SU-DHL-6 (cell line): ENCODE measurements at regions not wholly inside any gene's neighbourhood (a gene's known extent, or its start where the extent isn't known, plus 50 kb on each side); places are given as distances from the start of the nearest gene placed in this dataset.

Experiments used
- H2AFZ ChIP-seq: fragments of 200-600 bp; sonication (generic); 2 replicates; pipeline ENCODE4 v1.6.1; 2014; ENCODE audit warnings: low read depth, mild to moderate bottlenecking, moderate library complexity, mixed read lengths, antibody characterized with exemption, low read length; ENCODE audit not compliant: severe bottlenecking
- H3F3A ChIP-seq: fragments of 200-600 bp; shearing (Covaris generic); 2 replicates; pipeline ENCODE4 v1.6.0; 2016; ENCODE audit warnings: antibody characterized with exemption, mild to moderate bottlenecking; ENCODE audit not compliant: insufficient read depth
- H3K27ac ChIP-seq: fragments of 200-600 bp; sonication (generic); 2 replicates; pipeline ENCODE4 v1.5.1; 2016; ENCODE audit warnings: low read depth, mild to moderate bottlenecking, low read length, moderate library complexity, mixed read lengths
- H3K27me3 ChIP-seq: fragments of 200-600 bp; sonication (generic), shearing (Covaris generic); 2 replicates; pipeline ENCODE4 v1.6.0; 2014; ENCODE audit warnings: mild to moderate bottlenecking, low read length
- H3K36me3 ChIP-seq: fragments of 200-600 bp; sonication (generic); 2 replicates; pipeline ENCODE4 v1.6.1; 2014; ENCODE audit warnings: mild to moderate bottlenecking, low read length, mixed read lengths
- H3K4me2 ChIP-seq: fragments of 300-600, 200-600 bp; shearing (Covaris generic), sonication (generic); 2 replicates; pipeline ENCODE4 v1.6.0; 2014; ENCODE audit warnings: low read length, low read depth, mild to moderate bottlenecking; ENCODE audit not compliant: poor library complexity, severe bottlenecking
- H3K4me3 ChIP-seq: fragments of 200-600 bp; sonication (generic); 2 replicates; pipeline ENCODE4 v1.5.1; 2014; ENCODE audit warnings: antibody characterized with exemption, low read length, mild to moderate bottlenecking, mixed read lengths; ENCODE audit not compliant: insufficient read depth, poor library complexity, severe bottlenecking
- H3K79me2 ChIP-seq: fragments of 200-600 bp; sonication (generic); 2 replicates; pipeline ENCODE4 v1.6.1; 2014; ENCODE audit warnings: mild to moderate bottlenecking, low read length, moderate library complexity; ENCODE audit not compliant: insufficient read depth
- H3K9ac ChIP-seq: fragments of 200-600 bp; sonication (generic); 2 replicates; pipeline ENCODE4 v1.7.0; 2014; ENCODE audit warnings: mild to moderate bottlenecking, low read length
- H3K9me2 ChIP-seq: fragments of 200-600 bp; sonication (generic); replicated peaks from 2 replicates; pipeline ENCODE4 v1.6.1; 2014; ENCODE audit warnings: low read length; ENCODE audit not compliant: insufficient read depth
- H3K9me3 ChIP-seq: fragments of 200-600 bp; sonication (generic); 2 replicates; pipeline ENCODE4 v1.6.1; 2014; ENCODE audit warnings: low read length, mixed read lengths; ENCODE audit not compliant: insufficient read depth
- H4K20me1 ChIP-seq: fragments of 200-600 bp; sonication (generic); 2 replicates; pipeline ENCODE4 v1.6.1; 2014; ENCODE audit warnings: low read depth, mild to moderate bottlenecking, antibody characterized with exemption, low read length, moderate library complexity, mixed read lengths
- EZH2phosphoT487 ChIP-seq: fragments of 200-600 bp; sonication (generic), shearing (Covaris generic); conservative IDR thresholded peaks from 2 replicates; pipeline ENCODE4 v1.6.1; 2018; ENCODE audit warnings: mild to moderate bottlenecking, antibody characterized with exemption, low read length, moderate library complexity, mixed read lengths
- TF ChIP-seq, protein P1 (sequence below): fragments of 200-600 bp; sonication (generic); IDR thresholded peaks from one replicate; pipeline ENCODE4 v1.5.1; 2017; ENCODE audit warnings: antibody characterized with exemption, mild to moderate bottlenecking, low read length, moderate library complexity; ENCODE audit not compliant: insufficient read depth, poor library complexity, severe bottlenecking

DNA sequence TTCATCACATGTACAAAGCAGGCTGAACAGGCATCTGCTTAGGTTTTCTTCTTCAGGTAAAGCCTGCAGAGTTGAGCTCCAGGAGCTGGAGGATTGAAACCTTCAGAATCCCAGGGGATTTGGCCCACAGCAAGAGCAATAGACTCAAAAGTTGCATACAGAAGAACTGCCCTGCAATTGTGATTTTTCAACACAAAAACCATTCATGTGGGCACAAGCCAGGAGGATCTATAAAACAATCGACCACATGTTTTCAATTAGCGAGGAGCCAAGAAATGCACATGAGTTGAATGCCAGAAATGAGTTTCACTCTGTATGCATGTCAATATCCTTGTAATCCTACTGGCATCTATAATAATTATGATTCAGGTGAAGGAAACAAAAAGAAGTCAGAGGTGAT is 576.4 kb downstream of the HDGFL1 start:
- Histone ChIP-seq H3K9me2 (no peaks in the 10 kb centered on the region), H3K27ac (no peak overlapping the region), H4K20me1 (no peaks in the 10 kb centered on the region), H3K4me3 (no peak overlapping the region), H3K4me2 (no peak overlapping the region), H3F3A (no peaks in the 10 kb centered on the region), H3K9me3 (no peaks in the 10 kb centered on the region), H3K27me3 (no peaks in the 10 kb centered on the region), H3K79me2 (no peaks in the 10 kb centered on the region), H2AFZ (no peak overlapping the region), H3K36me3 (no peaks in the 10 kb centered on the region), H3K9ac (no peak overlapping the region)
- TF ChIP-seq, protein P1, sequence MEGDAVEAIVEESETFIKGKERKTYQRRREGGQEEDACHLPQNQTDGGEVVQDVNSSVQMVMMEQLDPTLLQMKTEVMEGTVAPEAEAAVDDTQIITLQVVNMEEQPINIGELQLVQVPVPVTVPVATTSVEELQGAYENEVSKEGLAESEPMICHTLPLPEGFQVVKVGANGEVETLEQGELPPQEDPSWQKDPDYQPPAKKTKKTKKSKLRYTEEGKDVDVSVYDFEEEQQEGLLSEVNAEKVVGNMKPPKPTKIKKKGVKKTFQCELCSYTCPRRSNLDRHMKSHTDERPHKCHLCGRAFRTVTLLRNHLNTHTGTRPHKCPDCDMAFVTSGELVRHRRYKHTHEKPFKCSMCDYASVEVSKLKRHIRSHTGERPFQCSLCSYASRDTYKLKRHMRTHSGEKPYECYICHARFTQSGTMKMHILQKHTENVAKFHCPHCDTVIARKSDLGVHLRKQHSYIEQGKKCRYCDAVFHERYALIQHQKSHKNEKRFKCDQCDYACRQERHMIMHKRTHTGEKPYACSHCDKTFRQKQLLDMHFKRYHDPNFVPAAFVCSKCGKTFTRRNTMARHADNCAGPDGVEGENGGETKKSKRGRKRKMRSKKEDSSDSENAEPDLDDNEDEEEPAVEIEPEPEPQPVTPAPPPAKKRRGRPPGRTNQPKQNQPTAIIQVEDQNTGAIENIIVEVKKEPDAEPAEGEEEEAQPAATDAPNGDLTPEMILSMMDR = no peak
- TF ChIP-seq EZH2phosphoT487 = no peak

DNA sequence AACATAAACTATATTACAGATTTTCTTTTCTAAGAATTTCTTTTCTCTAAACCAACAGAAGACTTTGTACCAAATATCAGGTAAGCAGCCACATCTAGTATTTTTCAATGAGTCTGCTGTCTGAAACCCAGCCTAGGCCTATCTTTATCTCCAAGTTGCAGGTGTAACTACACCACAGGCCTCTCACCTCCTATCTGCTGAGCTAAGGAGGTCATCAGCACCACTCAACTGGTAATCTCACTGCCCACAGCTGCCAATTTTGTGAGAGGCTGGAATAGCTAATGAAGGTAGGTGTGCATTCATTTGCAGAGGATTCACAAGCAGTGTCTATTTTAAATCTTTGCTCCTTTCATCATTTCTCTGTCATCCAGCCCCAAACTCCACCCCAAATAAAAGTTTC is 584.8 kb downstream of the HDGFL1 start:
- no peaks in the 10 kb centered on the region; the same call in 1 of the 2 replicates for H3K9me3 ChIP-seq
- no peak overlapping the region for H3K4me2 ChIP-seq
- no peaks in the 10 kb centered on the region for H3K36me3 ChIP-seq
- TF ChIP-seq, protein P1 = no peak
- no peak for TF ChIP-seq EZH2phosphoT487
- H3K4me3 ChIP-seq = no peak overlapping the region
- no peak overlapping the region for H2AFZ ChIP-seq
- H3K9ac ChIP-seq = no peak overlapping the region
- H3F3A ChIP-seq = no peaks in the 10 kb centered on the region
- no peak overlapping the region for H3K27ac ChIP-seq
- H3K79me2 ChIP-seq = no peaks in the 10 kb centered on the region
- H4K20me1 ChIP-seq = no peaks in the 10 kb centered on the region
- no peaks in the 10 kb centered on the region for H3K9me2 ChIP-seq
- H3K27me3 ChIP-seq = no peaks in the 10 kb centered on the region

DNA sequence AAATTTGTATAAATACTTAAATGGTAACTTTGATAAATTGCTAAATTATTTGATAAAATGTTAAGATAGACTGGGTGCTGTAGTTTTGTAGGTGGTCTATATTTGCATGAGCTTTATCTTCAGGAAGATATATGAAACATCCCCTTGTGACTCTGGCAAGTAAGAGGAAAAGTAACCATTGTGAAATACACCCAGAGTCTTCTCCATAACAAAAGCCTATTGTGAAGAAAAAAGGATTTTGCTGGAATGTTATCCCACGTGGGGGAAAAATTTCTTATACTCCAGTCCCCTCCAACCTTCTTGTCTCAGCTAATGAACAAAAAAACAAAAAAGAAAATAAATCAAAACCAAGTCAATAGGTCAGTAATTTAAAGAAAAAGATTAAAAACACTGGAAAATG is 600.7 kb downstream of the HDGFL1 start:
- Histone ChIP-seq H3K79me2 (no peaks in the 10 kb centered on the region), H3K36me3 (no peaks in the 10 kb centered on the region), H3K4me3 (no peak overlapping the region)

More for the DNA sequence above, 600.7 kb downstream of the HDGFL1 start:
- Histone ChIP-seq H2AFZ (no peak overlapping the region), H3K9me3 (no peaks in the 10 kb centered on the region), H3K4me2 (no peak overlapping the region), H3K9me2 (no peaks in the 10 kb centered on the region), H3K9ac (no peak overlapping the region), H3K27me3 (no peaks in the 10 kb centered on the region), H3F3A (no peaks in the 10 kb centered on the region), H4K20me1 (no peaks in the 10 kb centered on the region), H3K27ac (no peak overlapping the region)
- TF ChIP-seq, protein P1 = no peak
- TF ChIP-seq EZH2phosphoT487 = no peak
